CD4-positive, CD25-positive, alpha-beta regulatory T cell (primary cell): ENCODE measurements at regions not wholly inside any gene's neighbourhood (a gene's known extent, or its start where the extent isn't known, plus 50 kb on each side); places are given as distances from the start of the nearest gene placed in this dataset.
"Not testable (repeated sequence)": the region's sequence is repeated elsewhere in the genome, so short reads cannot be mapped to it uniquely, and the experiment has no call there.

Experiments
- ATAC-seq, 2 donors: fragments of 150-1000 bp; cut with Tn5 transposase; one replicate each; pipeline ENCODE4 v1.10.0; 2021; ENCODE audit warnings: low read depth in 2 of 2, moderate number of reproducible peaks in 2 of 2, moderate library complexity in 1 of 2
- DNase-seq, 3 donors: peaks; one replicate each; pipeline versions ENCODE4 v3.0.0 to v3.0.0-alpha.2; 2012 to 2022; ENCODE audit warnings: mixed read lengths in 1 of 3
- H3K27ac ChIP-seq: one replicate; pipeline ENCODE4 v1.7.0; 2013; ENCODE audit warnings: mild to moderate bottlenecking, low read length; ENCODE audit not compliant: insufficient read depth, poor library complexity, severe bottlenecking
- H3K27me3 ChIP-seq: one replicate; pipeline ENCODE4 v1.7.0; 2013; ENCODE audit warnings: low read length; ENCODE audit not compliant: control insufficient read depth, insufficient read depth
- H3K36me3 ChIP-seq: one replicate; pipeline ENCODE4 v1.7.0; 2013; ENCODE audit warnings: mild to moderate bottlenecking, low read length, moderate library complexity; ENCODE audit not compliant: control insufficient read depth, insufficient read depth
- H3K4me1 ChIP-seq: 2 replicates; pipeline ENCODE4 v1.7.0; 2013; ENCODE audit warnings: mild to moderate bottlenecking, low read length; ENCODE audit not compliant: insufficient read depth, control insufficient read depth, poor library complexity, severe bottlenecking
- H3K4me3 ChIP-seq: one replicate; pipeline ENCODE4 v1.7.0; 2013; ENCODE audit warnings: low read depth, mild to moderate bottlenecking, low read length, moderate library complexity
- H3K9me3 ChIP-seq, 2 experiments: 1 replicate in 1 of 2; 2 replicates in 1 of 2; pipeline ENCODE4 v1.7.0; 2013; ENCODE audit warnings: low read length in 2 of 2, mild to moderate bottlenecking in 1 of 2, moderate library complexity in 1 of 2; ENCODE audit not compliant: control insufficient read depth in 2 of 2
- H3K27ac Mint-ChIP-seq, 3 donors: one replicate each; pipeline ENCODE4 v1.8.0; 2020 to 2022; ENCODE audit warnings: mild to moderate bottlenecking in 3 of 3, mixed read lengths in 3 of 3, moderate library complexity in 2 of 3
- H3K27me3 Mint-ChIP-seq: one replicate; pipeline ENCODE4 v1.8.0; 2022; ENCODE audit warnings: mild to moderate bottlenecking, mixed read lengths
- H3K36me3 Mint-ChIP-seq: one replicate; pipeline ENCODE4 v1.8.0; 2020; ENCODE audit warnings: mixed read lengths
- H3K4me1 Mint-ChIP-seq, 4 donors: one replicate each; pipeline ENCODE4 v1.8.0; 2020 to 2022; ENCODE audit warnings: mixed read lengths in 4 of 4, mild to moderate bottlenecking in 1 of 4
- H3K4me3 Mint-ChIP-seq, 4 donors: one replicate each; pipeline ENCODE4 v1.8.0; 2020 to 2022; ENCODE audit warnings: mild to moderate bottlenecking in 4 of 4, mixed read lengths in 4 of 4, moderate library complexity in 3 of 4
- H3K9me3 Mint-ChIP-seq, 7 donors: one replicate each; pipeline ENCODE4 v1.8.0; 2020 to 2022; ENCODE audit warnings: mixed read lengths in 7 of 7, mild to moderate bottlenecking in 3 of 7, moderate library complexity in 2 of 7

DNA sequence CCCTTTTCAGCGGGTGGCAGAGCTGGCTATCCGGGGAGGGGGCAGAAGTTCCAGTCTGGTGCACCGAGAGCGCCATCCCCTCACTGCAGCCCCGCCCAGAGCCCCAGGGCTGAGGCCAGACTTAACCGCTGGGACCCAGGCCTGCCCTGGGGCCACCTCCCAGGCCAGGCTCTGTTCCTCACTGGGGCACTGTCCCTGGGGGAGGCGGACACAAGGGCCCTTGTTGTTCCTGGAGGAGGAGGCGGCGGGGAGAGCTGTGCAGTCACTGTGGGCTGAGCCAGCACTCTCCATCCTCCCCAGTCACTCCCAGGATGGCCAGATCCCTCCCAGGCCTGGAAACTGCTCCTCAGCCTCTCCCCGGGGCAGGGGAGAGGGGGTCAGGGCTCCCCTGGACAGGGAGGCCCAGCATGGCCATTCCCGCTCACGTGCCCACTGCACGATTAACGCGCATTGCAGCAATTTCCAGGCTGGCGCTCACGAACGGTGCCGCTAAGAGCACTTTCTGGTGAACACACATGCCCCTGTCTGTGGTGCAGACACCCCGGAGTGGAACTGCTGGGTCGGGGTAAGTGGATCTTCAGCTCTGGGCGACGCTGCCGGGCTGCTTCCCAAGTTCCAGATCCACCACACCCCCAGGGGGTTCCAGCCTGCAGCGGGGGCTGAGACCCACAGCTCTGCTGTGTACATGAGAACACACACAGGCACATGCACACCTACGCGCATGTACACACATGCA, 89.8 kb upstream of the SFSWAP start:
- Histone ChIP-seq H3K9me3 (peaks cover 0 to 5% of the 10 kb centered on the region in 2 experiments), H3K4me3 (no peak overlapping the region), H3K27ac (no peak overlapping the region), H3K27me3 (no peaks in the 10 kb centered on the region), H3K36me3 (no peaks in the 10 kb centered on the region), H3K4me1 (no peaks in the 10 kb centered on the region)
- Mint-ChIP-seq H3K9me3 (peaks cover 0 to 8% (median under 1%) of the 10 kb centered on the region in 7 donors), H3K36me3 (no peaks in the 10 kb centered on the region), H3K27me3 (peaks cover 4% of the 10 kb centered on the region), H3K4me1 (peaks cover 0 to 9% (median 0%) of the 10 kb centered on the region in 4 donors), H3K4me3 (no peak overlapping the region), H3K27ac (no peak overlapping the region)
- DNase-seq (no peak), ATAC-seq (no peak)

DNA sequence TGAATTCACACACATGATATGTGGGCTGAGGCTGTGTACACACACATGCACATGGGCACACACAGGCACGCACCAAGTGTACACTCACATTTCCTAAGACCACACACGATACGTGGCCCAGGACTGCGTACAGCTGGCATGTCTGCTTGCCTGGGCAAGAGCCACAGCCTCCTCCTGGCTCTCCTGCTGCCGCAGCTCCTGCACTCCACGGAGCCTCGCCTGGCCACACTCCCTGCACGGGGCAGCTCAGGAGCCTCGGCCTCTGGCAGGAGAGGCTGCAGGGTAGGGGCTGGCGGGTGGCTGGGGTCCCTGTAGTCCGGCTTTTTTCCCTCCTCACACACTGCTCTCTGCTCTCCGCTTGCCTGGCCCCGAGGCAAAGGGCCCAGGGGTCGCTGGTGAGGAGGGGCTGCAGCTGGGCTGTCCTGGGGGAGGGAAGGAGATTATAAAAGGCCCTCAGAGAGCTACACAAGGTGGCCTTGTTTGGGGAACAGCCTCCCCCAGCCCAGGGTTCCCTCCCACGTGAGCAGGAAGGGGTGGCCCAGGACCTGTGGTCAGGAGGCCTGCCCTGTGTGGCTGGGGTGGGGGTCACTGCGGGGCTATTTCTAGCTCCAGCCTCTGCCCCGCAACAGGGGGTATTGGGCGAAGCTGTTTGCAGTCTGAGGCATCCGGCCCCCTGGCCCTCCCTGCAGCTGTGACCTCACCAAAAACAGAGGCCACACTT, 89.0 kb upstream of the SFSWAP start:
- peaks cover 0 to 11% (median 0%) of the 10 kb centered on the region in 4 donors for H3K4me1 Mint-ChIP-seq
- ATAC-seq: no peak
- no peak overlapping the region for H3K27ac Mint-ChIP-seq
- Histone ChIP-seq H3K9me3 (peaks cover 0 to 7% of the 10 kb centered on the region in 2 experiments), H3K27ac (no peak overlapping the region), H3K4me3 (no peak overlapping the region), H3K27me3 (no peaks in the 10 kb centered on the region), H3K36me3 (no peaks in the 10 kb centered on the region), H3K4me1 (no peaks in the 10 kb centered on the region)
- peaks cover 0 to 10% (median 1%) of the 10 kb centered on the region in 7 donors for H3K9me3 Mint-ChIP-seq
- DNase-seq: no peak
- no peaks in the 10 kb centered on the region for H3K36me3 Mint-ChIP-seq
- peaks cover 4% of the 10 kb centered on the region for H3K27me3 Mint-ChIP-seq
- H3K4me3 Mint-ChIP-seq: no peak overlapping the region

DNA sequence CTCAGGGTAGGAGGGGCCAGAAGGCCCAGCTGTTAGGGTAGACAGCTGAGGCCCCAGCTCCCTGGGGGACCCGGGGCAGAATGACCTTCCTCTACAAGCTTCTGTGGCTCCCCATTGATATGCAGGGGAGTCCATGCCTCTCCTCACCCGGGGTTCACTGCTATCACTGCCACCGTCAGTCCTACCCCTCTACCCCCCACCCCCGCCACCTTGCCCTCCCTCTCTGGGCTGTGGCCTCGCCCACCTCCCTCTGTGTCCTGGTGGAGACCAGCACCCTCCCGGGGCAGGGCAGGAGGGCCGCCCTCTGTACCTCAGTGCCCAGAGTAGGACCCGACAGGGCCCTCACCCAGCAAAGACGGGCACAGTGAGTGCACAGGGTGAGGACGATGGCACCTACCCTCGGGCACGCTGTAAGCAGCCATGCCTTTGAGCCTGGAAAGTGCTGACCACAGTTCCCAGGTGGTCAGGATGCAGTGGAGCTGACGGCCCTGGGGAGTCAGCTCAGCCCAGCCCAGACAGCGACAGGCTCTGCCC, 88.4 kb upstream of the SFSWAP start:
- H3K36me3 Mint-ChIP-seq: no peaks in the 10 kb centered on the region
- H3K4me3 Mint-ChIP-seq: no peak overlapping the region
- no peak overlapping the region for H3K4me3 ChIP-seq
- no peak overlapping the region for H3K27ac ChIP-seq
- H3K27ac Mint-ChIP-seq: no peak overlapping the region
- no peak for ATAC-seq
- H3K27me3 ChIP-seq: no peaks in the 10 kb centered on the region
- H3K9me3 ChIP-seq: peaks cover 0 to 8% of the 10 kb centered on the region in 2 experiments
- H3K4me1 Mint-ChIP-seq: peaks cover 0 to 11% (median 0%) of the 10 kb centered on the region in 4 donors
- H3K27me3 Mint-ChIP-seq: peaks cover 4% of the 10 kb centered on the region
- DNase-seq: no peak
- H3K9me3 Mint-ChIP-seq: peaks cover 0 to 10% (median 1%) of the 10 kb centered on the region in 7 donors
- no peaks in the 10 kb centered on the region for H3K36me3 ChIP-seq
- no peaks in the 10 kb centered on the region for H3K4me1 ChIP-seq

DNA sequence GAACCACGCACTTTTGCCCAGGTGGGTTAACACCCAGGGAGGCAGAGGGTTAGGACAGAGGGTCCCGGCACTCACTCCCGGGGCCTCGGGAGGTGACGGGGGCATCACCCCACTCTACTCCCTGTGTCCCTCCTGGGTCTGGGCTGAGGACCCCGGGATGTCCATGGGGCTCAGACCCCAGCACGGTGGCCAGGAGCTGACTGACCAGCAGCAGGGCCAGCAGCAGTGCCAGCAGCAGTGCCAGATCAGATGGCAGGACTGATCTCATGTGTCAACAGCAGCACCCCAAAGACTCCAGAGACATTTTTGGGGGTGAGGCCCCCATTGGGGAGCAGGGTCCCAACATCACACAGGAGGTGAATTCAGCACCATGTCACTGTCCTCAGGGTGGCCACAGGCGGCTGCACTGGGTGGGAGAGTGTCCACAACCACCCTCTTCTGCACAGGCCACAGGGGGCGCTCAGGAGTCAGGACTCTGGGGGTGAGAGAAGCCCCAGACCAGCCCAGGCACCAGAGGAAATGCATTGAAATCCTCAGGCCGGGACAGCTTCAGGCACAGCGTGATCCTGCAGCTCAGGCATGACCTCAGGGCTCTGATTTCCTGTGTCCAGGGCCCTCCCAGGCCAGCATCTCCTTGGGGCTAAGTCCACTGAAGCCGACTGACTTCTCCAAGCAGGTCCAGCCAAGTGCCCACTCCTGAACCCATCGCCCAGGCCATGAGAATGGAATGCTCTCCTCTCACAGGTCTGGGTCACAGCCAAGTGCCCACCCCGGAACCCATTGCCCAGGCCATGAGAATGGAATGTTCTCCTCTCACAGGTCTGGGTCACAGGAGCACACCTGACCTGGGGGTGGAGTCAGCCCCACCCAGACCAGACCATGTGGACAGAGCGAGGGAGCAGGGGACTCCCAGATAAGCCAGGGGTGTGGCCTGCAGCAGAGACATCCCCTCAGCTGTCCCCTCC, 87.2 kb upstream of the SFSWAP start:
- H3K27me3 Mint-ChIP-seq, ATAC-seq, DNase-seq, H3K4me3 ChIP-seq, H3K4me3 Mint-ChIP-seq, H3K27ac Mint-ChIP-seq, H3K36me3 ChIP-seq, H3K36me3 Mint-ChIP-seq, H3K27ac ChIP-seq, H3K4me1 ChIP-seq, H3K27me3 ChIP-seq: not testable (repeated sequence)
- H3K9me3 ChIP-seq: peaks cover 0 to 18% of the 10 kb centered on the region in 2 experiments
- H3K9me3 Mint-ChIP-seq: peaks cover 0 to 13% (median 1%) of the 10 kb centered on the region in 7 donors
- H3K4me1 Mint-ChIP-seq: peaks cover 0 to 15% (median 0%) of the 10 kb centered on the region in 4 donors

DNA sequence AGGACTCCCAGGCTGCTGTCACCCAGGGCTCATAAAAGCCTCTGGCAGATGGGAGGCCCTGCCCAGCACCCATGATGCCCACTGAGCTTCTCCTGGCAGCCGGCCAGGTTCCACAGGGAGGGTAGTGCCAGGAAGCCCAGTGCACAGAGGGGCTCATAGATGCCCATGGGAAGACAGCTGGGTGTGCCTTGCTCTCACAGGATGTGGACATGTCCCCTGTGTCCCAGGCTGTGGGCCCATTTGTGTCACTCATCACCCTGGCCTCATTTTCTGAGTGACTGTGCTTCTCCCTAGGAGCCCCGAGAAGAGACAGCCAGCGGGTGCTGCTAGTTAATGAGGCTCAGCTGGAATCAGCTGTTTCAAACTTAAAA, 86.5 kb upstream of the SFSWAP start:
- not testable (repeated sequence) for H3K27me3 ChIP-seq, H3K27ac ChIP-seq, H3K4me3 Mint-ChIP-seq, H3K27ac Mint-ChIP-seq, H3K4me1 ChIP-seq, ATAC-seq, DNase-seq, H3K36me3 ChIP-seq, H3K36me3 Mint-ChIP-seq, H3K4me3 ChIP-seq, H3K27me3 Mint-ChIP-seq
- H3K9me3 ChIP-seq: peaks cover 0 to 18% of the 10 kb centered on the region in 2 experiments
- peaks cover 0 to 15% (median 0%) of the 10 kb centered on the region in 4 donors for H3K4me1 Mint-ChIP-seq
- peaks cover 0 to 13% (median 1%) of the 10 kb centered on the region in 7 donors for H3K9me3 Mint-ChIP-seq

DNA sequence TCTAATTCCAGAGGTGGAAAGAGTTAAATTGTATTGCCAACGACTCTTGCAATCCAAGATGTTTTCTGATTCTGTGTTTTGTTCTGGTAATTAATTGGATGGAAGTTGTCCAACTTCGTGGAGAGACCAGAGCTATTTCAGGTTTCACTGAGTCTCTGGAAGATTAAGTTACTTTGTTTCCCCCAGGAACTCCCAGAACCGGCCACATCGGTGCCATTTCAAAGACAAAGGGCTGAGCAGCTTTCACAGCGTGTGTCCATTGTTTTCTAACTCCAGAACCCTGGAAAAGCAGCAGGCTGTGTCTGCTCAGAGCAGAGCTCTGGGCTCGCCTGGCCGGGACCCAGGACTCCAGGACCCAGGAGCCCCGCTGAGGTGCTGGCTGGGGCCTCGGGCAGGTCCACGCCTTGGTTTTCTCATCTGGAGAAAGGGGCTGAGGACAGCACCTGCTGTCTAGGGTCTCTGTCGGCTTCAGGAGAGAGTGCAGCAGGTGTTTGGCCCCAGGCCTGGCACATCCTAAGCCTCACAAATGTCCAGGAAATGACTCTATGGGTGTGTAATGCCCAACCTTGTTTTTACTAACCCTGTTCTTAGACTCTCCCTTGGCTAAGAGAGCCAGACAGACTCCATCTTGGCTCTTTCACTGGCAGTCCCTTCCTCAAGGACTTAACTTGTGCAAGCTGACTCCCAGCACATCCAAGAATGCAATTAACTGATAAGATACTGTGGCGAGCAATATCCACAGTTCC, 86.0 kb upstream of the SFSWAP start:
- not testable (repeated sequence) for H3K27ac ChIP-seq, DNase-seq, H3K4me3 ChIP-seq, H3K27me3 ChIP-seq, H3K4me1 ChIP-seq, H3K27me3 Mint-ChIP-seq, H3K36me3 ChIP-seq, H3K36me3 Mint-ChIP-seq, ATAC-seq
- peaks cover 0 to 18% of the 10 kb centered on the region in 2 experiments for H3K9me3 ChIP-seq
- Mint-ChIP-seq H3K4me3 (peak overlapping the region in 2 of 4 donors; percentile 36 to 41), H3K4me1 (peaks cover 0 to 17% (median 0%) of the 10 kb centered on the region in 4 donors), H3K9me3 (peaks cover 0 to 15% (median 1%) of the 10 kb centered on the region in 7 donors), H3K27ac (peak overlapping the region in 1 of 3 donors; percentile 52)
